ENCODE measurements at regions not wholly inside any gene's neighbourhood (a gene's known extent, or its start where the extent isn't known, plus 50 kb on each side); places are given as distances from the start of the nearest gene placed in this dataset.
A peak's percentile ranks its signal among the peaks of the same experiment; 100 is the strongest.
"Not testable (repeated sequence)": the region's sequence is repeated elsewhere in the genome, so short reads cannot be mapped to it uniquely, and the experiment has no call there.

DNA sequence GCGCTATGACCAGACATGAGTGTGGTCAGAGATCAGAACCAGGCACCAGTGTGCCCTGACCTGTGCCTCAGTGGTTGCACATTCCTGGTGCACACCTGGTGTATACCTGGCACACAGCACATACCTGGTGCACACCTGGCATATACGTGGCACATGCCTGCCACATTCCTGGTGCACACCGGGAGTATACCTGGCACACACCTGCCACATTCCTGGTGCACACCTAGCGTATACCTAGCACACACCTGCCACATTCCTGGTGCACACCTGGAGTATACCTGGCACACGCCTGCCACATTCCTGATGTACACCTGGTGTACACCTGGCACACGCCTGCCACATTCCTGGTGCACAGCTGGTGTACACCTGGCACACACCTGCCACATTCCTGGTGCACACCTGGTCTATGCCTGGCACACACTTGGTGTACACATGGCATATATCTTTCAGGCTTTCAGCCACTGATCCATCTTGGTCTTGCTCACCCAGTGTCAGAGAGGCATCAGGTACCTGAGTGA lies 61.3 kb upstream of the ADGRL1 start:
- no peak overlapping the region for H3K4me3 Mint-ChIP-seq
- DNase-seq, result no peak
- H3K27ac Mint-ChIP-seq, result no peak overlapping the region
- H3K4me1 Mint-ChIP-seq (ENCODE audit: low read depth), result no peaks in the 10 kb centered on the region
- H3K27me3 Mint-ChIP-seq, result no peaks in the 10 kb centered on the region
- H3K36me3 Mint-ChIP-seq (ENCODE audit: low read depth), result no peaks in the 10 kb centered on the region
- no peaks in the 10 kb centered on the region for H3K9me3 Mint-ChIP-seq

DNA sequence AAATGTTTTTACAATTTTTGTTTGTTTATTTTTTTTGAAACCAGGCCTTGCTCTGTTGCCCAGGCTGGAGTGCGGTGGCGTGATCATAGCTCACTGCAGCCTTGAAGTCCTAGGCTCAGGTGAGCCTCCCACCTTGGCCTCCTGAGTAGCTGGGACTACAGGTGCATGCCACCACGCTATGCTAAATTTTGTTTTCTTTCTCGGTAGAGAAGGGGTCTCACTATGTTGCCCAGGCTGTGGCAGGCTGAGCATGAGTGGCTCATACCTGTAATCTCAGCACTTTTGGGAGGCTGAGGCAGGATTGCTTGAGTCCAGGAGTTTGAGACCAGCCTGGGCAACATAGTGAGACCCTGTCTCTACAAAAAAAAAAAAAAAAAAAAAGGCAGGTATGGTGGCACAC lies 60.2 kb upstream of the ADGRL1 start:
- not testable (repeated sequence) for DNase-seq; H3K4me1 Mint-ChIP-seq (ENCODE audit: low read depth); H3K27ac Mint-ChIP-seq; H3K27me3 Mint-ChIP-seq; H3K9me3 Mint-ChIP-seq; H3K4me3 Mint-ChIP-seq; H3K36me3 Mint-ChIP-seq (ENCODE audit: low read depth)

DNA sequence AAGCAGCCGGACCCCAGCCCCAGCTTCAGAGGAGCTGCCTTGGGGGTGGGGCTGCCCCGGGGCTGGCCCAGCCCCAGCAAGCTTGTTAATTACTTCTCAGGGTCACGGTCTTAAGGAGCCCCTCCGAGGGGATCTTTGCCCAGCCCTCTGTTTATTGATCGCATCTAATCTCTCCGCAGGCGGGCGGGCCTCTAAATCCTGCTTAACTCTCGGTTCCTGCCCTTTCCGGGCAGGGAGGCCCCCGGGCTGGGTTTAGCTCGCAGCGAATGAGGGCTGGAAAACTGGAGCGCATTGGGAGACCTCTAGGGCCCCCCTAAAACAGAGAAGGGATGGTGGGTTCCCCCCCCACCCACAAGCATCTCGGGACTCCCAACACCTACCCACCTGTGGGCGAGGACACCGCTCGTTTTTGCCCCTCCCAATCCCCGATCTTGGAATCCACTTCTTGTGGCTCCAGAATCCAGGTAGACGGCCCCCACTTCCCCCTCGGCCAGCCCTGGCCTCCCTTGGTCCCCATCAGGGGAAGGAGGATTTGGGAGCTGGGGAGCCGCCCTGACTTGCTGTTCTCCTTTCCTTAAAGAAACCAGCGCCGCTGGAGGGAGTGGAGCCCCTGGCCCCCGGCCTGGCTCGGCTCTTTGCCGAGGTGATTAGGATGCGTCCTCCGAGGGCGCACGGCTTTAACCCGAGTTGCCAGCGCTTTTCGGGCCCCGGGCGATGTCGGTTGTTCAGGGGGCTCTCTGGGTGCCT lies 59.5 kb upstream of the ADGRL1 start:
- Mint-ChIP-seq H3K4me1 (ENCODE audit: low read depth) (no peaks in the 10 kb centered on the region), H3K36me3 (ENCODE audit: low read depth) (no peaks in the 10 kb centered on the region), H3K27me3 (no peaks in the 10 kb centered on the region), H3K27ac (no peak overlapping the region), H3K4me3 (no peak overlapping the region), H3K9me3 (no peaks in the 10 kb centered on the region)
- no peak for DNase-seq

DNA sequence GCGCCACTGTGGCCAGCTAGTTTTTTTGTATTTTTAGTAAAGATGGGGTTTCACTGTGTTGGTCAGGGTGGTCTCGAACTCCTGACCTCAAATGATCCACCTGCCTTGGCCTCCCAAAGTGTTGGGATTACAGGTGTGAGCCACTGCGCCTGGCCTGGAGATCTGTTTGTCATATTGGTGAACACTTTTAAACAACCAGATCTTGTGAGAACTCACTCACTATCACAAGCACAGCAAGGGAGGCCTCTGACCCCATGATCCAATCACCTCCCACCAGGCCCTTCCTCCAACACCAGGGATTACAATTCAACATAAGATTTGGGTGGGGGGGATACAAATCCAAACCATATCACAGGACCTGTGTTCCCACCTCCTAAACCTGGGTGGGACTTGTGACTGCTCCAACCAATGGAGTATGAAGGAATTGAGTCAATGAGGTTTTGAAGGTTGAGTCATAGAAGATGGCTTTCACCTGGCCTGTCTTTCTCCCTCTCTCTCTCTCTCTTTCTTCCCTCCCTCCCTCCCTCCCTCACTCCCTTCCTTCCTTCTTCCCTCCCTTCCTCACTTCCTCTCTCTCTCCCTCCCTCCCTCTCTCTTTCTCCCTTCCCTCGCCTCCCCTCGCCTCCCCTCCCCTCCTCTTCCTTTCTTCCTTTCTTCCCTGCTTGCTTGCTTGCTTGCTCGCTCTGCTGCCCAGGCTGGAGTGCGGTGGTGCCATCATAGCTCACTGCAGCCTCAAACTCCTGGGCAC lies 50.1 kb upstream of the ADGRL1 start:
- not testable (repeated sequence) for H3K9me3 Mint-ChIP-seq; H3K27me3 Mint-ChIP-seq; H3K4me3 Mint-ChIP-seq; H3K36me3 Mint-ChIP-seq (ENCODE audit: low read depth)
- peaks cover 15% of the 10 kb centered on the region for H3K4me1 Mint-ChIP-seq (ENCODE audit: low read depth)
- peak; percentile 43 for DNase-seq
- peak overlapping the region; percentile 74 for H3K27ac Mint-ChIP-seq
